GM12875 (cell line): ENCODE measurements at regions not wholly inside any gene's neighbourhood (a gene's known extent, or its start where the extent isn't known, plus 50 kb on each side); places are given as distances from the start of the nearest gene placed in this dataset.

Experiments
- H3K4me3 ChIP-seq: one replicate; pipeline ENCODE4 v1.5.1; 2011; ENCODE audit warnings: low read depth, low read length, control low read depth
- CTCF ChIP-seq: IDR thresholded peaks from 2 replicates; pipeline ENCODE4 v1.5.1; 2011; ENCODE audit warnings: low read depth, mild to moderate bottlenecking, control low read depth, inconsistent platforms, low read length, moderate library complexity, borderline replicate concordance; ENCODE audit not compliant: insufficient read depth

DNA sequence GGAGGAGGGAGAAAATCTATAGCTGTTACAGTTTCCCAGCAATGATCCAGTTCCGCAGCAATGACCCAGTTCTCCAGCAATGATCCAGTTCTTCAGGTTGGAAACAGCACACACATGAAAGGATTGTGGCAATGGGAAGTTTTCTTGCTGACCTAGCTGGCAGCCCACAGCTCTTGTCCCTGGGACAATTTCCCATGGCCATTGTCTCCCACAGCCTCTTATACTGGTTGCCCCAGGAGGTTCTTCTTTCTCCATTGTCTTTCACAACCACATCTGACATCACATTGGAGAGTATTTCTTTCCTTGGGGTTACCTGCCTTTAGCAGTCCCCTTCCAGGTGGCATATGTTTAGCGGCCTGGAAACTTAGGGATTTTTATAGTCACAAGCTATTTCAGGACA, 209.8 kb upstream of the PLEKHG7 start:
- no peak for TF ChIP-seq CTCF
- H3K4me3 ChIP-seq = no peak overlapping the region

GRCh38 chr12:92492291-92492690, 210.5 kb upstream of the PLEKHG7 start:
- no peak for TF ChIP-seq CTCF

GRCh38 chr12:92489781-92490180, 213.0 kb upstream of the PLEKHG7 start:
- H3K4me3 ChIP-seq = no peak overlapping the region
- no peak for TF ChIP-seq CTCF

More at GRCh38 chr12:92492291-92492690, 210.5 kb upstream of the PLEKHG7 start:
- no peak overlapping the region for H3K4me3 ChIP-seq

DNA sequence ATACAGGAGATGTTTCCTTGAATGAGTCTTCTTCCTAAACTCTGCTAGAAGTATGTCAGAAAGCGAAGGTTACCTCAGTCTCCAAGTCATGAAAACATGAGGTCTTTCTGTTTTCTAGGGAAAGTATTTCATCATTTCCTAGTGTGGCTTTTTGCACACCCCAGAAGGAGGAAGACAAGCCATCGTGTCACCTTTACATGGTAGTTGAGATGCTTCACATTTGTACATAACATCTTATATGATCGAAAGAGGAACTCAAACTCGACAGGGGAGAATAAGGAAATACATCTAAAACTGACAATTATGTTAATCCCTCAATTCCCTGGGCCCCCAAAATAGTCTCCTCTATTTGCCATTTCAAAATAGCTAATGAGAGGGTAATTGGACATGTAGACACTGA, 214.1 kb upstream of the PLEKHG7 start:
- no peak for TF ChIP-seq CTCF
- no peak overlapping the region for H3K4me3 ChIP-seq

GRCh38 chr12:92487138-92487485, 215.7 kb upstream of the PLEKHG7 start:
- H3K4me3 ChIP-seq = no peak overlapping the region
- TF ChIP-seq CTCF = no peak

- H3K4me3 ChIP-seq = no peak overlapping the region
- TF ChIP-seq CTCF = no peak
Measured at GRCh38 chr12:92486443-92487137, 216.2 kb upstream of the PLEKHG7 start.
